Ureter (tissue), 1 donor: ENCODE measurements at regions not wholly inside any gene's neighbourhood (a gene's known extent, or its start where the extent isn't known, plus 50 kb on each side); places are given as distances from the start of the nearest gene placed in this dataset.

Experiments used
- DNase-seq: peaks from one replicate; pipeline ENCODE4 v3.0.0-alpha.2; 2020; ENCODE audit warnings: low spot score
- donor health status: DM: yes; HTN: yes; CAD: no.

- DNase-seq, result no peak
Measured at GRCh38 chr3:158970006-158970405, 168.2 kb downstream of the MFSD1 start.

GRCh38 chr3:158974904-158975303, 173.1 kb downstream of the MFSD1 start:
- no peak for DNase-seq

- DNase-seq, result no peak
Measured at GRCh38 chr3:158976966-158977365, 175.1 kb downstream of the MFSD1 start.

GRCh38 chr3:158977497-158977896, 175.6 kb downstream of the MFSD1 start:
- DNase-seq, result no peak

GRCh38 chr3:158983216-158984099, 181.6 kb downstream of the MFSD1 start:
- no peak for DNase-seq

GRCh38 chr3:158991146-158991705, 189.4 kb downstream of the MFSD1 start:
- DNase-seq, result no peak

GRCh38 chr3:158992463-158992862, 190.6 kb downstream of the MFSD1 start:
- DNase-seq, result no peak

- no peak for DNase-seq
Measured at GRCh38 chr3:158994386-158994785, 192.5 kb downstream of the MFSD1 start.

GRCh38 chr3:159001711-159002110, 199.9 kb downstream of the MFSD1 start:
- no peak for DNase-seq

- no peak for DNase-seq
Measured at GRCh38 chr3:159005137-159005536, 203.3 kb downstream of the MFSD1 start.

- no peak for DNase-seq
Measured at GRCh38 chr3:159007331-159007730, 205.5 kb downstream of the MFSD1 start.

GRCh38 chr3:159008401-159008800, 206.5 kb downstream of the MFSD1 start:
- no peak for DNase-seq

- DNase-seq, result no peak
Measured at GRCh38 chr3:159018341-159018740, 216.5 kb downstream of the MFSD1 start.

GRCh38 chr3:159025733-159026132, 223.9 kb downstream of the MFSD1 start:
- DNase-seq, result no peak

- no peak for DNase-seq
Measured at GRCh38 chr3:159026510-159026909, 224.7 kb downstream of the MFSD1 start.

- DNase-seq, result no peak
Measured at GRCh38 chr3:159028706-159029105, 226.9 kb downstream of the MFSD1 start.

- DNase-seq, result no peak
Measured at GRCh38 chr3:159029306-159030026, 227.6 kb downstream of the MFSD1 start.

GRCh38 chr3:159030138-159030670, 228.3 kb downstream of the MFSD1 start:
- no peak for DNase-seq

GRCh38 chr3:159030886-159031679, 229.2 kb downstream of the MFSD1 start:
- no peak for DNase-seq

- DNase-seq, result no peak
Measured at GRCh38 chr3:159032311-159032710, 230.5 kb downstream of the MFSD1 start.

- DNase-seq, result no peak
Measured at GRCh38 chr3:159038405-159038804, 236.6 kb downstream of the MFSD1 start.

- DNase-seq, result no peak
Measured at GRCh38 chr3:159039286-159039685, 237.4 kb downstream of the MFSD1 start.
